Activated CD4-positive, alpha-beta T cell treated with anti-CD3 and anti-CD28 coated beads, Interleukin-10, Interleukin-2, amounts not matched to agents 100 ng/mL and 50 ng/mL, durations not matched to agents 16 hours and 8 hours (primary cell): ENCODE measurements at regions not wholly inside any gene's neighbourhood (a gene's known extent, or its start where the extent isn't known, plus 50 kb on each side); places are given as distances from the start of the nearest gene placed in this dataset.
"Not testable (repeated sequence)": the region's sequence is repeated elsewhere in the genome, so short reads cannot be mapped to it uniquely, and the experiment has no call there.

ENCODE experiments used
- DNase-seq: peaks from one replicate; pipeline ENCODE4 v3.0.0-alpha.2; 2020

DNA sequence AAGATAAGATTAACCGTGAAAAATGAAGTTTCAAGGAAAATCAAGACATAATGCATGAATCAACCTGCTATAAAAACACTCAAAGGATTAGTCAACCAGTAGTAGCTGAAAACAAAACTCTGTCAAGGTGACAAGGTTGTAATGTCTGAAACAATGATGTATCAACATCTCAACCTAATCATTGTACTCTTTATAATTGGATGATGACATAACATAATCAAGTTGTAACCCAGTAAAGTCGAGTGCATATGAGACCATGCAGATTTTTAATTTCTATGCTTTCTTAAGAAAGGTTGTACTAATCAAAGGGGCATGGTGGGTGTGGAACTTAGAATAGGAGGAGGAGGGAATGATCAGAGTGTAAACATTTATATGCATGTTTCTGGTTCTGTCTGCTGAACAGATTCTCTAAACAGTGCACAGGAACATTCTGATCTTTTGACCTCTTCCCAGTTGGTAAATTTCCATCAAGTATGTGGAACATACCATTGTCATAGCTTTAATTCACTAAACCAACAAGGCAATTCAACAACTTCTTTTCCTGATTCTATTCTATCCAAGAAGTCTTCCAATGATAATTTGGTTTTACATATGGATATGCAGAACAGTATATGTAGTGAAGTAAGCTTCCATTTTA is 253.7 kb downstream of the TTC6 start:
- no peak for DNase-seq

DNA sequence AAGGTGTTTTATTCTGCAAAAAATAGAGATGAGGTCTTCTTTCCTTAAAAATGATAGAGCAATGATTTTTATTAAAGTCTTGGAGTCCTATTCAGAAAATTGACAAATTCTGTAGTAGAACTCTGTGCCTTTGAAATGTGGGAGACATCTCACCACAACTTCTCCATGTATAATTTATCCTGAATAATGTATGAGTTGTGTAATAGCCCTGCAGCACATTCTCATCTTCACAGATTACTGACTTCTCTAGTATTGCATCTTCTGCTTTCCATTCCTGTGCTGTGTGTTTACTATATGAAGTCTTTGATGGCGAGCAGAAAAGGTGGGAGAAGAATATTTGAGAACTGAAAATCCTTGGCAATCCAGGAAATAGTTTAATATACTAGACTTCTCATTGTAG is 255.6 kb downstream of the TTC6 start:
- DNase-seq, result no peak

DNA sequence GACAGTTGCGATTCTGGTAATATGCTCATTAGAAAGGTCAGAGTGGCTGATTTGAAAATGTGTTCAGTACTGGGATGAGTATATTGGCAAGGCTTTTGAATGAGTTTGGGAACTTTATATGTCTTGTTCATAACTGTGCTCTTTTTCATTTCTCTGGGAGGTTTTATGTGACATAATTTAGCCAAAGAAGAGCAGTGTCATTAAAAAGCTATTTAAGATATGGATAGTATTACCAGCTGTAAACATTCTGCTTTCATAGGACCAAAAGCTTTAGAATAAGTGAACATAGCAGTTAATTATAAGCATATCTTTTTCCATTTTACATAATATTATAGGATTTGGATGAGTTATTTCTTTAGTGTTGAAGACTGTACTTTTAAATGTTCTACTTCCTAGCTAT is 260.4 kb downstream of the TTC6 start:
- no peak for DNase-seq

DNA sequence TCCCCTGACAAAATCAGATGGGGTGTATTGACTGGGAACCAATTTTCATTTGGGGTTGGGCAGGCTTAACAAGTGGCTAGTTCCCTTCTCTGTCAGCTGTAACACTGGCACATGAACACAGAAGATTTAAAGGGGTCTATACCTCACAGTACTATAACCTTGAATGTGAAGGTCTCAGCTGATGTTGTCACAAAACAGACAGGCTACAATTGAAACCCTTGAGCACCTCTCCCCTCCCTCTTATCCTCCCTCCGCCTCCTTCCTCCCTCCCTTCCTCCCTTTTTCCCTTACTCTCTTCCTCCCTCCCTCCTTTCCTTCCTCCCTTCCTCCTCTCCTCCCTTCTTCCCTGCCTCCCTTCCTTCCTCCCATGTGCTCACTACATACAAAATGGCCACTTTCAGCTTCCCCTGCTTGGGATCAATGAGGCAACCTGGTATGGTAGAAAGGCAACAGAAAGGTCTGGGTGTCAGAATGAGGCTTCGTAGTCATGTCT is 262.4 kb downstream of the TTC6 start:
- DNase-seq, result no peak

DNA sequence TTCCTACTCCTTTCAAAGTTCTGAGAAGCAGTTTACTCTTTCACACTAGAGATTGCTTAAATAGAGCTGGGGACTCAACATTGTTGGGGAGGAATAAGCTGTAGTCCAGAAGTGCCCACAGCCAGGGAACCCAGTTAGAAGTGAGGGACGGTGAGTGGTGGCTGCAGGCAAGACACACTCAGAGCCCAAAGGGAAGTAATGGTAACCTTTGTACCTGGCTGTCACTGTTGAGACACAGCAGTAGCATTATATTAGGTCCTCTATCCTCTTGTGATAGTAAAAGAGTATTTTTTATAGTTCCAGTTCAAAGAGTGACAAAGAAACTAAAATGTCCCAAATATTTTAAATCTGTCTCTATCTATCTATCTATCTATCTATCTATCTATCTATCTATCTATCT is 263.3 kb downstream of the TTC6 start:
- no peak for DNase-seq

DNA sequence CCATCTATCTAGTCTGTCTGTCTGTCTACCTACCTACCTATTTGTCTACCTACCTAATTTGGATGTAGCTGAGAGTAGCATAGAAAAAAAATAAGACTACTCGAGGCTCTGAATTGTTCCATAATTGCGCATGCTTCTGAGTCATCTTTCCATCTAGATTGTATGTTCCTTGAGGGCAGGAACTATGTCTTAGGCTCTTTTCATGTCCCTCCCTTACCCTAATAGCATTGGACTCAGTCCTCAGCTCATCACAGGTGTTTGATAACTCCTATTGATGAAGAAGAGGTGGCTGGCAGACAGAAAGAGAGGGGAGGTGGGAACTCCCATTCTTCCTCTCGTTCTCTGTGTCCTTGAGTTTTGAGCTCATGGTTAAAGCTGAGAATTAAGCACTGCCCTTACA is 263.7 kb downstream of the TTC6 start:
- no peak for DNase-seq

DNA sequence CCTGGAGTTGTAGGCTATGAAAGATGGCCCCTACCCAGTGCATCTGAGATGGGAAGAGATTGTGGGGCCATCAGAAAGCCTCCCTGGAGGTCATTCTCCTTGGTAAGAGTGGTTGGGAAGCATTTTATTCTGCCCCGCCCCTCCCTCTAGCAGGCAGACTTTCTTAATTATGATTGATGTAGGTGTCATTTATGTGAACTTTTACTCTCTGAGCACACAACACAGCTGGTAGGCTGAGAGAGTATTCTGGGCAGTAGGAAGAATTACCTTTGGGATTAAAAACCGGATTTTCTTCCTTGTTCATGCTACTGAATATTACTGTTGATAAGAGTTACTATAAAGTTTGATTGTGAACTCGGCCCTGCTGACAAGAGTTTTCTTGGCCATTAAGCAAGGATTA is 266.8 kb downstream of the TTC6 start:
- no peak for DNase-seq

DNA sequence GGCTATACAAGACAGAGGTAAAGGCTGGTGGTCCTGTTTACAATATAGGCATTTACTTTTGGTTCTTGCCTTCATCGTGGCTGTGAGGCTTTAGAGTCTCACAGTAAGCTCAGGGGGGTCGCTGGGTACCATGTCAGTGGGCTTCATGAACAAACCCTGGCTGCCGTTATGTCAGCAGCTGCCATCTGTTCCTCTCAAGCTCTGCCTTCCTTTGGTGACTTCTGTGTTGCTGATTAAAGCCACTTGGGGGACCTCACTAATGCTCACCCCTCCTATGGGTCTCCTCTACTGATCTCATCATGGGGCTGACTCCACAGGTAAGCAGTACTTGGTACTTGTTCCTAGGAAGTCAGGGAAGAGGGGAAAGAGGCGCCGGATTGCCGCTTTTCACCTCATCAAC is 268.7 kb downstream of the TTC6 start:
- no peak for DNase-seq

DNA sequence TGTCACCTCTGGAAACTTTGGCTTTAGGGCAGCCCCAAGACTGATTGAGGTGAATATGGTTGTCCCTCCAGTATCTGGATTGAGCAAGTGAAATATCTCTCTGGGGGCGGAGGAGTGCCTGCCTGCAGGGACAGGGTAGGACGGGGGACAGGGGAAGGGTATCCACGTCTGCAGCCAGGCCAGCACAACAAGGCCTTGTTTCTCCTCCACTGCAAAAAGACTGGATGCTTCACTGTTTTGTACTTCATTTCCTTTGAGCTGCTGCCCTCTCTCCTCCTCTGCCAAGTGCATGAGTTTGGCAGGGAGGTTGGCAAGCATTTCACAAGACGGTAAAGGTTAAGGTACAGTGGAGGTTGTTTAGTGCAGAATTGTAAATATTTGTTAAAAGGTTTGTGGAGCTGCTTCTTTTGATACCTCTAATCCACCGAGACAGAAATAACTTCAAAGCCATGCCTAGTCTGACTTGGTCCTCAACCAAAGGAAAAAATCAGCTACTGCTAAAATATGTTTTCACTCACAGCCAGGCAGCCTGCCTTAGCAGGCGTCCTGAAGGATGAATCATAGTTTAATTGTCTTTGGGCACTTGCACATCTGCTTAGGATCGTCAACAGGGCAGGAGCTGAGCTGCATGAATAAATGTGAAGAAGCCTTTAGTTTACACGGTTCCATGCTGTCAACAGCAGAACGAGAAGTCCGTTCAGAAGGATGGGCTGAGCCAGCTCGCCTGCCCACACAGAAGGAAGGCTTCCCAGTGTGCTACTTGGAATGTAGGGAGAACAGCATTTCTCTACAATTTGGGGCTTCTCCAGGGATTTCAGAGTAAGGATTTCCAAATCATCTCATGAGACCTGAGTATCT is 269.7 kb downstream of the TTC6 start:
- DNase-seq, result no peak

DNA sequence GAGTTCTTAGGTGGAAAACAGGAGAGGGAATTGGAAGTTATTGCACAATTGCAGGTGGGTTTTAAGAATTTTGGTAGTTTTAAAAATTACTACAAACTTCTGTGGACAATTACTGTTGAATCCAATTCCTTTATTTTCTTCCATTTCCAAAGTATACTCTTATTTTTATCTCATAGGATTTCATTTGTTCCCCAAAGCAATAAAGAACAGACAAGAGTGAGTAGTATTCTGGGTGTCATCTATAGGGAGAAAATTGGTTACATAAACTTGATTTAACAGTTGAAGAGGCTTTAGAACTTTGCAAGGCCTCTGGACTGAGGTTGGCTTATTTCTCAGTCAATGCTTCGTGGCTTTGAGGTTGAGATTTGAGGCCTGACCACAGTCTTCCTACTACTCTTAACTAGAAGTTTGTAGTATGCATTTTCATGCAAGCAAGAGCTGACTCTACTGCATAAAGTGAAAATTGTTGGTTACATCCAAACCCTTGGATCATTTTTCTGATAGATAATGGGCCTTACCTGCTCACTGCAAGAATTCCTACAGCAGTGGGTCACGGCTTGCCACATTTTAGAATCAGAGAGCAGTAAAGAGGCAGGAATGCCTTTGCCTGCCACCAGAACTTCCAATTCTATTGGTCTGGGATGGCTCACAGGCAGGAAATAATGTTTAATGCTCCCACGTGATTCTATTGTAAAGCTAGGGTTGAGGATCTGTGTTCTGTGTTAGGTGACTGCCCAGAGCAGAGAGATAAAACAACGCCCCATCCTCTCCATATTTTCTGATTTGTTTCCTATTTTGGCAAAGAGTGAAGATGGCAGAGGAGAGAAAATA is 270.5 kb downstream of the TTC6 start:
- no peak for DNase-seq

DNA sequence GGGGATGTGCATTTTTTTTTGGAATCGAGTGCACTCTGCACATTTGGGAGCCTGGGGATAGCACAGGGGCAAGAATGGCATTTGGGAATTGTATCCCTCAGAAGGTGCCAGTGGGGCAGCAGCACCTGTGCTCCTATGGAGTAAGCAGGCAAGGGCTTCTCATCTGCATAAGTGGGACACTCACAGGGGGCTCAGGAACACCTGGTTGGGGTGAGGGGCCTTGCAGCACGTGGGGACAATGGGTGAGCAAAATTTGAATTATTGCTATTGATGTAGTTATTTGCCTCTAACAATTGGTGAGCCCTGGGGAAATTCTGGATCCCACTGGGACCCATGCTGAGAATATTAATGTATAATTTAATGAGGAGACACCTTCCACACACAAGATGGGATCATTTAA is 274.2 kb downstream of the TTC6 start:
- no peak for DNase-seq

DNA sequence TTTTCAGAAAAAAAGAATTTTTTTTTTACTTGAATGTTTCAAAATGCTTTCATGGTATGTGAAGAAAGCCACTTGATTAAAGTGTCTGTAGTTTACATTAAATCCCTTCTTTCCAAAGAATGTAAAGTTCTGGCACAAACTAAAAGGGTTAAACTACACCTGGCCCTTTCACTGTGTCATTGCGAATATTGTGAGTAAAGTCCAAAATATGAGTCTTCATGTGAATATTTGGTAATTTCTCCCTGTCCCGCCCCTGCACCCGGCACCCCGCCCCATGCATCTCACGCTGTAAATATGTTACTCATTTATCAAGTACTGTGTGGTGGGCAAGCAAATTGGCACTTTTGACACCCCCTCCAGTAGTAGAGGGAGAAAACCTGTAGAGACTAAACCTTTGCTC is 274.7 kb downstream of the TTC6 start:
- DNase-seq, result no peak

DNA sequence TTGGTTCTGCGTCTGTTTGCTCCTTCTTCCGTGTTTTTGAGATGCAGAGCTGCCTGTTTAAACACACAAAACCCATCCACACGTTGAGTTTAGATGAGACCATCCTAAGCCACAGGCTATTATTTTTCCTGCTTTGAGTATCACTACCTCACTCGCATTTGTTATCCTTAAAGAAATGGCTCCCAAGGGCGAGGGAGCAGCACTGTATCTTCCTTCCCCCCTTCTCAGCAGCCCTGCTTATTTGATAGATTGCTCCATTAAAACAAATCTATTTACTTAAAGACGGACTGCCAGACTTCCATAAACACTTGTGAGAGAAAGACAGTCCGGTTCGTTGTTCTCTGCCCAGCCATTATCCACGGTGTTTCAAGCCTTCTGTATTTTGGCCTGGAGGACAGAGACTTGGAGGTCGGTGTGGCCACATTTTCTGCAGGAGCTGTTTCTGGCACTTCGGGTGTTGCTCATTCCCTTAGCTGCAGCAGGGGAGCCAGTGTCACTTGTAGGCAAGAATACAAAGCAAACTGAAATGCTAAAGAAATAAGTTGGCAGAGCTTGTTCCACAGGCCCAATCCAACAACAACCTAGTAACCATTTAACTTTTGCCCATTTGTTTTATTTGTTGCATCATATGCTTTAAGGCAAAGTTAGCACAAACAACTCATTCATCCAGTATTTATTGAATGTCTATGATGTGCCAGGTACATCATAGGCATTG is 275.4 kb downstream of the TTC6 start:
- DNase-seq, result no peak

DNA sequence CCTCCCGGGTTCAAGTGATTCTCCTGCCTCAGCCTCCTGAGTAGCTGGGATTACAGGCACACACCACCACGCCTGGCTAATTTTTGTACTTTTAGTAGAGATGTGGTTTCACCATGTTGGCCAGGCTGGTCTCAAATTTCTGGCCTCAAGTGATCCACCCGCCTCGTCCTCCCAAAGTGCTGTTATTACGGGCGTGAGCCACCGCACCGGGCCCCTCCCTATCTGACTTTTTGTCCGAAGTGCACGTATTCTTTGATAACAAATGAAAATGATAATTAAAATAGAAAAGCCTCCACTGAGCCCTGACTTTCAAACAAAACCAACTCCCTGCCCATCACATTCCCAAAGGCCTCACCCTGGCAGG is 278.6 kb downstream of the TTC6 start:
- DNase-seq, result not testable (repeated sequence)

DNA sequence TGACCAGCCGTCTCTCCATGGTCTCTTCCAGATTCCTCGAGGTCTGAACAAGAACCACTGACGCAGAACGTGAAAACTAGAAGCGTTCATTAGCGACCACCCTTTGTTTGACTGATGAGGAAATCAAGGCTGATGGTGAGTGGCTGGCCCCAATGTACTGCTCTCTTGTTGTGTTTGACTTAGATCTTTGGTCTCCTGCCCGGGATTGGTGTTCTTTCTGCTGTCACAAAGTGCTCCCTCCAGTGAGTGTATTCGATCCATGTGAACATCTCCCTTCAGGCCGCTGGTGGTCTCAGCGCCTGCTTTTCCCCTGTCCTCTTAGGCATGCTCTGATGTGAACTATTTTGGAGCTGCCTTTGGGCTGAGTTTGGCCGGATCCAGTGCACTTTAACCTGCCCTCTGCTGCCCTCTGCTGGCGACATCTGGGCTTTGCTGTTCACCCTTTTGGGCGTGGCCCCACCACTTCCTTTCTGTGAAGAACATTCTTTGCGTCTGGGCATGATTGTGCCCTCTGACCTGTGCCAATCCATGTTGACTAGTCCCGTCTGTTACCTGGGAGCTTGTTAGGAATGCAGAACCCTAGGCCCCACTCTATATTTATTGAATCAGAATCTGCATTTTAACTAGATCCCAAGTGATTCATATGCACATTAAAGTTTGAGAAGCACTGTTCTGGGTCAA is 279.1 kb downstream of the TTC6 start:
- DNase-seq, result peak; percentile 84

DNA sequence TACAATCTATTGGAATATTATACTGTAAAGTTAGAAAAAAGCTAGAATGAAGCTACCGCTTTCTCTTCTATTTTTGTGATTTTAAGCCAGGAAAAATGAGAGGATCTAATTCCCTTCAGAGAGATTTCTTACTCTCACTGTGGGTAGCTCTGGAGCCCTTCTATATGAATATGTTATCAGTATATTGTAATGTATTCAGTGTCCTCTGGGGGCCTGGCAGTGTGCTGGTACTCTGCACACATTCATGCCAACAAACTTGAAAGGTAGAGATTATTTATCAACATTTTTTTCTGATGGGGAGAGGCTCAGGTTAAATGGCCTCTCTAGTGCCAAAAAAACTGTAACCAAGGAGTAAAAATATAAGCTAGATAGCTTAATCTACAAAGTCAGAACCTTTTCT is 292.8 kb downstream of the TTC6 start:
- no peak for DNase-seq

DNA sequence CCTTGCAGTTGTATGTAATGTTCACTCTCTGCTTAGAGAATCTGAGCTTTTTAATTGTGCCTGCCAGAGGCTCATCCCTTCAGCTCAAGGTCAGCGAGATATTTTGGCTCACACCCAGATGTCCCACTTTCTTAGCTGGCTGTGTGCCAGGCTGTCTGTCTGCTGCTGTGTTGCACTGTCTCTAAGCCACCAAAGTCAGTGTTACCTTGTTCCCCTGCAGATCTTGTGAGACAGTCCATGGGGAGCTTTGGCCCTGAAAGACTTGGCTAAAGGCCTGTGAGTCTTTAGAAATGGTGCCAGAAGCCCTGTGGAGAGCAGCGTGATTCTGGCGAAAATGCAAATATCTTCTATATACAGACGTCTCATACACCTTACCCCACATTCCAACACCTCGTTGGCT is 293.7 kb downstream of the TTC6 start:
- DNase-seq, result no peak

DNA sequence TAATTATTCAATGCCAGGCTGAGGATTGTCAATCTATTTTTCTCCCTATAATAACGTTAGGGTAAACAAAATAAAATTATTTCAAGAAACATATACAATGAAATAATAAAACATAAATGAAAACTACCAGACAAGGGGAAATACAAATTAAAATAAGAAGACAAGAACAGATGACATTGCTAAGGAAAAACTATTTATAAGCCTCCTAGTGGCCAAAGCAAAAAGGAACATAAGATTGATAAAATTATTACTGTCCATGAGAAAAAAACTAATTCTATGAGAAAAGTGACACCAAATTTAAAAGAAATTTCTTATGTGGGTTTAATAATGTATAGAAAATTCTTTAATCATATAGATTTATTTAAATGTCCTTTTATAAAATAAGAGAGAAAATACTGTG is 294.7 kb downstream of the TTC6 start:
- no peak for DNase-seq

DNA sequence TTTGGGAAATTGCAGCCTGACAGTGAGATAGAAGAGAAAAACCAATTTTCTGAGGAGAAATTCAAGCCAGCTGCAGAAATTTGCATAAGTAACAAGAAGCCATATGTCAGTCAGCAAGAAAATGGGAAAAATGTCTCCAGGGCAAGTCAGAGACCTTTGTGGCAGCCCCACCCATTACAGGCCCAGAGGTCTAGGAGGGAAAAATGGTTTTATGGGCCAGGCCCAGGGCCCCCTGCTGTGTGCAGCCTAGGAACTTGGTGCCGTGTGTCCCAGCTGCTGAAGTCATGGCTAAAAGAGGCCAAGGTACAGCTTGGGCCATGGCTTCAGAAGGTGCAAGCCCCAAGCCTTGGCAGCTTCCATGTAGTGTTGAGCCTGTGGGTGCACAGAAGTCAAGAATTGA is 296.1 kb downstream of the TTC6 start:
- not testable (repeated sequence) for DNase-seq

DNA sequence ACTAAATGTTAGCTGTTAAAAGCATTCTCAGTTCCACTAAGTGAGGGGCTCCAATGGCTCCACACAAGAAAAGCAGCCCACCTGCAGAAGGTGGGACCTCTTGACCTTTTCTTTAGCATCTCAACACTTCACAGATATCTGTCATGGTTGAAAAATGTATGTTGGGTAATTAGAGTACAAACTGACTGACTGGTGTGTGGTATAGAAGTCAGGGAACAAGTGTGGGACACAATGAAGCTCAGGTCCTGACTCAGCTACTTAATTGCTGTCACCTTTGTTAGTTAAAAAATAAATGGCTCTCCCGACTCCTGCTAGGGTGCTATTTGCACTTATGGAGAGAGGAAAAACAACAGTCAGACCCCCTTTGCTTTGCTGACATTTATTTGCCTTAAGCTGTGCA is 299.0 kb downstream of the TTC6 start:
- no peak for DNase-seq

DNA sequence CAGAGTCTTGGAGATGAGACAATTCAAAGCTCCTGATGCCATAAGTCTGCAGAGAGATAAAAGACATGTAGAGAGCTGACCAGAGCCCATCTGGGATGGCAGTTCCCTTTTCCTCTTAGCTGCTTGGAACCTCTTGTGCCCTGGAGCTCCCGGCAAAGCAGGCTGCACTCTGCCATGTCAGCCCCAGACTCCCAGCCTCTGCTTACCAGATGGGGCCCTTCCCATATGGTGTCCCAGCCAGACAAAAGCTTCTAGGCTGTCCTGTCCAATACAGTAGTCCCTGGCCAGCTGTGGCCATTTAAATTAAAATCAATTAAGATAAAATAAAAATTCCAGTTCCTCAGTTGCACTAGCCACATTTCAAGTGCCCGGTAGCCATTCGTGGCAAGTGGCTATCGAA is 303.9 kb downstream of the TTC6 start:
- no peak for DNase-seq

DNA sequence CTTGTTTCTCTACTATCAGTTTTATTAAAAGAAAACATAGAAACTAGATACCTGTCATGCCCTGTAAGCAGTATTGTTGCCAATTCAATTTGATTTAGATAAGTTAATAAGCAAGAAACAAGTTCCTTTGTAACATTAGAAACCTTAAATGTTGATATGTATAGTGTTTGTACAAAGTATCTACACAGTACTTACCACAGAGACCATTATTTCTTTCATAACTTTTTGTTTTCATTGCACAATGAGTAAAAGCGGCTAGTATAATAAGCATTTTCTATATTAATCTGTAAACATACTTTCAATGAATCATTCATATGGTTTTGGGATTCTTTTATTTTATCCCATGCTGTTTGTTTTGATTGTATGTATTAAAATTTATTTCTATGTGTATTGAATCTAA is 305.1 kb downstream of the TTC6 start:
- DNase-seq, result no peak

DNA sequence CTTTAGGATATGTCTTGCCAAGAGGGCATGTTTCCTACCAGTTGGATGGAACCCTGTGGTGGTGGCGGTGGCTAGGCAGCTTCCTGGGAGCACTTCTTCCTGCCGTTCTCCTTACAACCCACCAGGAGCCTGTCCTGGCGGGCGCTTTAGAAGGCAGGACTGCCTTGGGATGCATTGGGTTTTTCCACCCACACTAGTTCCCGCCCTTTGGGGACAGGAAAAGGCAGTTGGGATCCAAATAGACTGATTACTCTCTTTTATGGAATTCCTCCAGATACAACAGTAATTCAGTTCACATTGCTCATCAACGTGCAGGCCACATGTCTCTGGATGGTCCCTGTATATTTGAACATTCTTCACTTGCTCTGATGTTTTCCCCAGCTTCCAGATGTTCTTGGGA is 305.7 kb upstream of the SSTR1 start:
- no peak for DNase-seq
